ENCODE measurements at regions not wholly inside any gene's neighbourhood (a gene's known extent, or its start where the extent isn't known, plus 50 kb on each side); places are given as distances from the start of the nearest gene placed in this dataset.

DNA sequence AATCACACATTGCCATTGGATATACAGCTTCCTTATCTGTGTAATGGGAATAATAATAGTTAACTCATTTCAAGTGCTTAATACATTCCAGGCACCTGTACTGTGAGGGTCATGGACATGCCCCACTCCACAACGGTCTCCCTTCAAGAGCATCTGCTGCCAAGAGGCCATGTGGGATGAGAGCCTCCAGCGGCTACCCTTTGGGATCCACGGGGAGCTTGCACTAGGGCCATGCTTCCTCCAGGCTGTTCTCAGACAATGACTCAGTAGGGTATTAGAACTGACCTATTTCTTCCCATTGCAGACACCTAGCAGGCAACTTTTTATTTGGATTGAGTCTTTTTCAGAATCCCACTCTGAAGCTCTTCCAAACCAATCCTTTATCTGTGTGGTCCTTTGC lies 1078.9 kb downstream of the TUSC7 start:
- Histone ChIP-seq H3K4me3 (no peak overlapping the region), H3K27ac (no peak overlapping the region)
- TF ChIP-seq, protein P1, sequence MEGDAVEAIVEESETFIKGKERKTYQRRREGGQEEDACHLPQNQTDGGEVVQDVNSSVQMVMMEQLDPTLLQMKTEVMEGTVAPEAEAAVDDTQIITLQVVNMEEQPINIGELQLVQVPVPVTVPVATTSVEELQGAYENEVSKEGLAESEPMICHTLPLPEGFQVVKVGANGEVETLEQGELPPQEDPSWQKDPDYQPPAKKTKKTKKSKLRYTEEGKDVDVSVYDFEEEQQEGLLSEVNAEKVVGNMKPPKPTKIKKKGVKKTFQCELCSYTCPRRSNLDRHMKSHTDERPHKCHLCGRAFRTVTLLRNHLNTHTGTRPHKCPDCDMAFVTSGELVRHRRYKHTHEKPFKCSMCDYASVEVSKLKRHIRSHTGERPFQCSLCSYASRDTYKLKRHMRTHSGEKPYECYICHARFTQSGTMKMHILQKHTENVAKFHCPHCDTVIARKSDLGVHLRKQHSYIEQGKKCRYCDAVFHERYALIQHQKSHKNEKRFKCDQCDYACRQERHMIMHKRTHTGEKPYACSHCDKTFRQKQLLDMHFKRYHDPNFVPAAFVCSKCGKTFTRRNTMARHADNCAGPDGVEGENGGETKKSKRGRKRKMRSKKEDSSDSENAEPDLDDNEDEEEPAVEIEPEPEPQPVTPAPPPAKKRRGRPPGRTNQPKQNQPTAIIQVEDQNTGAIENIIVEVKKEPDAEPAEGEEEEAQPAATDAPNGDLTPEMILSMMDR (IDR thresholded peaks at IDR 0.05), result no peak
- DNase-seq (ENCODE audit: low spot score), result no peak

DNA sequence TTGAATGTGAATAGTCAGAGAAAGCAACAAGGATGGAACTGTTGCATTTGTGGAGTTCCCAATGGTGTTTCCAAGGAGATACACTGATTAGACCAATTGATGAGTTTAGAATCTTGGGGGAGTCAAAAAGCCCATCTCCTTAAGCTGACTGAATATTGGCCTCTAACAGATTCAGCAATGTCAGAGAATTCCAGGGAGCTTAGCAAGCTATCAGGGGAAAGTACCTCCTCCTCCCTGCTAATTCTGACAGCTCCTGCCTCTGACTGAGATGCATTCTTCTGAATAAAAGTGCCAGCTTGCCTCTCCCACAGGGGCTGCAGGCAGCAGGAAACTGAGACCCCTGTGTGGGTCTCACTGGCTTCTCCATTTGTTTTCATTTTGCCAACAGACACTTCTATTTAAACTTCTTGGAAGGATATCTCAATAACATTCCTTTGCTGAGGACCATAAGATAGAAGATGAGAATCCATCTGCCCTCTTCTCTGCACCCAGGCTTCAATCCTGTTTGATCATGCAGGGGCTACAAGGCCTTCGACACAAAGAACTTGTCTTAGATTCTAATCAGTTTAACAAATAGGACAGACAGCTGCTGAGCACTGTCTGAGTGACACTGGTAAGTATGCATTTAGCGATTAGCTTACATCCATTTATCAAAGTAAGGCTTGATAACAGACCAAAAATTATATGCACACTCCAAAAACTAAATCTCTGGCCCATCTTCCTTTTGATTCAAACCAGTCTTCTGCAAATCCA lies 1080.8 kb downstream of the TUSC7 start:
- H3K27ac ChIP-seq, result no peak overlapping the region
- TF ChIP-seq, protein P1 (IDR thresholded peaks at IDR 0.05), result no peak
- no peak overlapping the region for H3K4me3 ChIP-seq
- no peak for DNase-seq (ENCODE audit: low spot score)

DNA sequence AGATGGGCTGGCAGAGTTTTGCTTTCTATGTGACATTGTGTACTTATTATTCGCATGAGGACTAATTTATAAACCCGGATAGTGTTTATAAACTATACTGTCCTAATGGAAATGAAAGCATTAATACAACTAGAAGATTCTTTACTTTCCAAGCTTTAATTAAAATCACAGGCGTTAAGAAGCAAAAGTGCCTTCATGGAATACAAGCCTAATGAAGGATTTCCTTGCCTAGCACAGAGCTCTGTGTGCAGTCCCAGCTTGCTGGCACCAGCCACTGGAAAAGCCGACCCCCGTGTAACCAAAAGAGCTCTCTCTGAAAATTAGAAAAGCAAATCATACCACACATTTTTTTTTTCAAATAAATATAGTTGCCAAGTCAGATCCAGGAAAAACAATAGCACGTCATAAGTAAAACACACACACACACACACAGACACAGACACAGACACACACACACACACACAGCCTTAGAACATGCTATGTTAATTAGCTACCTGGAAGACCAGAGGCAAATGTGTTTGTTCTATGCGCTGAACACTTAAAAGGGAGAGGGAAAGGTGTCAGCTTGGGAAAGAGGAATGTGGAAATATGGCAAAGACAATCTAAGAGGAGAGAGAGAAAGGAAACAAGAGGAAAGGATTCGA lies 1084.2 kb downstream of the TUSC7 start:
- DNase-seq (ENCODE audit: low spot score), result no peak
- no peak overlapping the region for H3K4me3 ChIP-seq
- no peak overlapping the region for H3K27ac ChIP-seq
- TF ChIP-seq, protein P1 (IDR thresholded peaks at IDR 0.05), result no peak

DNA sequence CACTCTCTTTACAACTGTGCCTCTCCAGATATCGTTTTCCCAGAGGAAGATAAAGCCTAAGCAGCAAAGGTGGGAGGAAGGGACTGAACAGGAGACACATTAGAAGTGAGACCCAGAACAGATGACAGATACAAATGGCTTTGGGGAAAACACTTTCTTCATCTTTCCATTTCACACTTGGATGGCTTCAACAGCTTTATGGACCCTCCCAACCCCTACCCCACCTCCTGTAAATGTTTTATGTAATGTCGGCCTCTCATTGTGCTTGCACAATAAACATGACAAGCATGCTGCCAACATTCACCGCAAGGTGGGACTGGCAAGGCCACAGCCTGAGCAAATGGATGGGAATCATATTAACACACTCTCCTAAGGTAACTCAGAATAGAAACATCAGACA lies 1088.6 kb downstream of the TUSC7 start:
- TF ChIP-seq, protein P1 (IDR thresholded peaks at IDR 0.05), result no peak

DNA sequence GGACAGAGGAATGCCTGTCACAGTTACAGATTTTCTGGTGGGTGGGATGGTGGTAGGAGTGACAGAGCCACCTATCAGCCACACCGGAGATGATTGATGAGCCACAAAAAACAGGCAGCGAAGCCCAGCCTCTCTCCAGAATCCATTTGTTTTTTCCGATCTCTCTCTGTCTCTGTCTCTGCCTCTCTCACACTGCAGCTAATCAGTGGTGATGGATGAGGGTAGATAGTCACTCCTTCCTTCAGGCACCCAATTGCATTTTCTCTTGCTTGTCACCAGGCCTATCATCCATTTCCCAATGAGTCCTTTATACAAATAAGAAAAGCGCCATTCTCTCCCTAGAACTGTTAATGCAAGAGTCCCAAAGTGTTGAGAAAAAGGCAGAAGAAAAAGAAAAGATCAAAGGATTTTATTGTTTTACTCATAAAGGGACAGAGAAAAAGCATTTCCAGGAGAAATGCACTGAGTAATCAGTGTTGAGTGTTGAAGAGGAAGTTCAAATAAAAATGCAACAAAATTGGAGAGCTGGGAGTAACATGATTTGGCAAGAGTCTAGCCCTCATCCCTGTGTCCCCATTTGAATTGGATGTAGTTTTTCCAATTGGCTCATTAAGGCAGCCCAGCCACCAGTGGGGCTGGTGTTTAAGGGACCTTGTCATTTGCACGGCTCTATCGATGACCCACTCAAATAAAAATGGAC lies 1089.3 kb downstream of the TUSC7 start:
- Histone ChIP-seq H3K4me3 (no peak overlapping the region), H3K27ac (no peak overlapping the region)
- DNase-seq (ENCODE audit: low spot score), result no peak
- TF ChIP-seq, protein P1 (IDR thresholded peaks at IDR 0.05), result no peak

More for the DNA sequence above, 1088.6 kb downstream of the TUSC7 start:
- Histone ChIP-seq H3K27ac (no peak overlapping the region), H3K4me3 (no peak overlapping the region)
- no peak for DNase-seq (ENCODE audit: low spot score)

DNA sequence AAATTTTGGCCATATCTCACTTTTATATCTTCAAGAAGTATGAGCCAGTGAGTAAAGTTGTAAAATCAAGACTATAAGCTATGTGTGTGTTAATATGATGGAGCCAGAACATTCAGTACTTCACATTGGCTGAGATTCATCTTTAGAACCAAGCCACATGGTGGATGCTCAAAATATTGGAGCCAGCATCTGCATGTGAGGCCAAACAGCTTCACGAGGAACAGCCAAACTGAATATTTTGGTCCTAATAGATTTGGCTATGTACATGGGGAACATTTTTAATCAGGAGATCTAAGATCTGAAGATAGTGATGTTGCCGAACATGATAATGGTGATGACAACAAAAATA lies 1089.8 kb downstream of the TUSC7 start:
- TF ChIP-seq, protein P1 (IDR thresholded peaks at IDR 0.05), result no peak
- DNase-seq (ENCODE audit: low spot score), result no peak
- Histone ChIP-seq H3K4me3 (no peak overlapping the region), H3K27ac (no peak overlapping the region)

Data from coronary artery (tissue), 2 donors.